ENCODE measurements at regions not wholly inside any gene's neighbourhood (a gene's known extent, or its start where the extent isn't known, plus 50 kb on each side); places are given as distances from the start of the nearest gene placed in this dataset.
"Not testable (repeated sequence)": the region's sequence is repeated elsewhere in the genome, so short reads cannot be mapped to it uniquely, and the experiment has no call there.

- DNase-seq: no peak
These were observed 115.6 kb downstream of the GGTLC2 start for GRCh38 chr22:22759889-22760546.

GRCh38 chr22:22761606-22761962, 117.2 kb downstream of the GGTLC2 start:
- no peak for DNase-seq

GRCh38 chr22:22761963-22762772, 117.8 kb downstream of the GGTLC2 start:
- no peak for DNase-seq

- no peak for DNase-seq
These were observed 119.1 kb downstream of the GGTLC2 start for GRCh38 chr22:22763512-22763911.

GRCh38 chr22:22764085-22764484, 119.7 kb downstream of the GGTLC2 start:
- DNase-seq: no peak

GRCh38 chr22:22767876-22768602, 119.6 kb upstream of the IGLL5 start:
- no peak for DNase-seq

GRCh38 chr22:22768885-22769284, 118.7 kb upstream of the IGLL5 start:
- no peak for DNase-seq

GRCh38 chr22:22769434-22770279, 118.0 kb upstream of the IGLL5 start:
- no peak for DNase-seq

- DNase-seq: peak; percentile 80
These were observed 117.2 kb upstream of the IGLL5 start for GRCh38 chr22:22770280-22770871.

- DNase-seq: no peak
These were observed 116.7 kb upstream of the IGLL5 start for GRCh38 chr22:22770881-22771280.

GRCh38 chr22:22771696-22772377, 115.8 kb upstream of the IGLL5 start:
- DNase-seq: no peak

GRCh38 chr22:22772396-22772795, 115.2 kb upstream of the IGLL5 start:
- no peak for DNase-seq

- no peak for DNase-seq
These were observed 114.7 kb upstream of the IGLL5 start for GRCh38 chr22:22772883-22773282.

GRCh38 chr22:22773427-22773826, 114.2 kb upstream of the IGLL5 start:
- no peak for DNase-seq

- no peak for DNase-seq
These were observed 113.5 kb upstream of the IGLL5 start for GRCh38 chr22:22773979-22774604.

GRCh38 chr22:22774762-22775161, 112.9 kb upstream of the IGLL5 start:
- not testable (repeated sequence) for DNase-seq

- no peak for DNase-seq
These were observed 111.5 kb upstream of the IGLL5 start for GRCh38 chr22:22776121-22776520.

- DNase-seq: no peak
These were observed 108.4 kb upstream of the IGLL5 start for GRCh38 chr22:22779213-22779612.

GRCh38 chr22:22783575-22783974, 104.0 kb upstream of the IGLL5 start:
- no peak for DNase-seq

- DNase-seq: no peak
These were observed 103.2 kb upstream of the IGLL5 start for GRCh38 chr22:22784249-22785039.

Data from OCI-M1 (cell line).